Tibial nerve (tissue), 4 donors: ENCODE measurements at regions not wholly inside any gene's neighbourhood (a gene's known extent, or its start where the extent isn't known, plus 50 kb on each side); places are given as distances from the start of the nearest gene placed in this dataset.

Source experiments
- CTCF ChIP-seq, 5 experiments: fragments of 200-600 bp in 3 of 5; fragments of 450-650 bp in 2 of 5; sonication (generic) in 3 of 5; IDR thresholded peaks; one replicate each; pipeline ENCODE4 v1.5.1; 2016 to 2019; ENCODE audit warnings: antibody characterized with exemption in 5 of 5, mild to moderate bottlenecking in 3 of 5, moderate library complexity in 2 of 5
- EP300 ChIP-seq, 2 donors: sonication (generic); formaldehyde crosslinking; IDR thresholded peaks; one replicate each; pipeline ENCODE4 v1.6.1; 2017; ENCODE audit warnings: antibody characterized with exemption in 2 of 2, mild to moderate bottlenecking in 1 of 2
- POLR2A ChIP-seq, 2 donors: fragments of 450-650 bp; IDR thresholded peaks; one replicate each; pipeline ENCODE4 v1.6.1; 2017; ENCODE audit warnings: antibody characterized with exemption in 2 of 2, mild to moderate bottlenecking in 2 of 2, moderate library complexity in 2 of 2

- TF ChIP-seq CTCF (IDR thresholded peaks at IDR 0.05) (no peak), EP300 (IDR thresholded peaks at IDR 0.05) (no peak), POLR2A (IDR thresholded peaks at IDR 0.05) (no peak)
Measured at GRCh38 chr2:145625111-145625510, 1105.2 kb upstream of the ZEB2 start.
